CD4-positive, alpha-beta T cell treated with Interferon alpha-2 for 1 hour (primary cell): ENCODE measurements at regions not wholly inside any gene's neighbourhood (a gene's known extent, or its start where the extent isn't known, plus 50 kb on each side); places are given as distances from the start of the nearest gene placed in this dataset.
"Not testable (repeated sequence)": the region's sequence is repeated elsewhere in the genome, so short reads cannot be mapped to it uniquely, and the experiment has no call there.

Experiments
- DNase-seq, 2 donors: peaks; one replicate each; pipeline ENCODE4 v3.0.0-alpha.2; 2020 to 2022

- DNase-seq, result no peak
Measured at GRCh38 chr6:88449770-88450169, 283.6 kb upstream of the CNR1 start.

- DNase-seq, result no peak
Measured at GRCh38 chr6:88445188-88445965, 279.2 kb upstream of the CNR1 start.

GRCh38 chr6:88443554-88443953 lies 277.4 kb upstream of the CNR1 start:
- no peak for DNase-seq

GRCh38 chr6:88442737-88443136 lies 276.6 kb upstream of the CNR1 start:
- no peak for DNase-seq

GRCh38 chr6:88441346-88441745 lies 275.2 kb upstream of the CNR1 start:
- no peak for DNase-seq

GRCh38 chr6:88428068-88428467 lies 261.9 kb upstream of the CNR1 start:
- DNase-seq, result no peak

GRCh38 chr6:88426005-88426404 lies 259.9 kb upstream of the CNR1 start:
- DNase-seq, result no peak

- no peak for DNase-seq
Measured at GRCh38 chr6:88422831-88423230, 256.7 kb upstream of the CNR1 start.

GRCh38 chr6:88420967-88421488 lies 254.9 kb upstream of the CNR1 start:
- DNase-seq, result not testable (repeated sequence)

- DNase-seq, result not testable (repeated sequence)
Measured at GRCh38 chr6:88418921-88419810, 253.0 kb upstream of the CNR1 start.

GRCh38 chr6:88417361-88417760 lies 251.2 kb upstream of the CNR1 start:
- not testable (repeated sequence) for DNase-seq

- no peak for DNase-seq
Measured at GRCh38 chr6:88413459-88413858, 247.3 kb upstream of the CNR1 start.

GRCh38 chr6:88408355-88408754 lies 242.2 kb upstream of the CNR1 start:
- not testable (repeated sequence) for DNase-seq

- not testable (repeated sequence) for DNase-seq
Measured at GRCh38 chr6:88406674-88407073, 240.5 kb upstream of the CNR1 start.

- DNase-seq, result no peak
Measured at GRCh38 chr6:88403486-88403885, 237.3 kb upstream of the CNR1 start.

GRCh38 chr6:88402909-88403308 lies 236.8 kb upstream of the CNR1 start:
- DNase-seq, result no peak

- not testable (repeated sequence) for DNase-seq
Measured at GRCh38 chr6:88390998-88391397, 224.9 kb upstream of the CNR1 start.

- DNase-seq, result no peak
Measured at GRCh38 chr6:88388589-88388988, 222.4 kb upstream of the CNR1 start.

- DNase-seq, result no peak
Measured at GRCh38 chr6:88386167-88386566, 220.0 kb upstream of the CNR1 start.

GRCh38 chr6:88383183-88383582 lies 217.0 kb upstream of the CNR1 start:
- DNase-seq, result no peak

GRCh38 chr6:88381289-88381642 lies 215.1 kb upstream of the CNR1 start:
- no peak for DNase-seq

- no peak for DNase-seq
Measured at GRCh38 chr6:88380618-88381288, 214.6 kb upstream of the CNR1 start.

- DNase-seq, result peak in 1 of 2 donors; percentile 10
Measured at GRCh38 chr6:88380083-88380482, 213.9 kb upstream of the CNR1 start.
